ENCODE measurements at regions not wholly inside any gene's neighbourhood (a gene's known extent, or its start where the extent isn't known, plus 50 kb on each side); places are given as distances from the start of the nearest gene placed in this dataset.

DNA sequence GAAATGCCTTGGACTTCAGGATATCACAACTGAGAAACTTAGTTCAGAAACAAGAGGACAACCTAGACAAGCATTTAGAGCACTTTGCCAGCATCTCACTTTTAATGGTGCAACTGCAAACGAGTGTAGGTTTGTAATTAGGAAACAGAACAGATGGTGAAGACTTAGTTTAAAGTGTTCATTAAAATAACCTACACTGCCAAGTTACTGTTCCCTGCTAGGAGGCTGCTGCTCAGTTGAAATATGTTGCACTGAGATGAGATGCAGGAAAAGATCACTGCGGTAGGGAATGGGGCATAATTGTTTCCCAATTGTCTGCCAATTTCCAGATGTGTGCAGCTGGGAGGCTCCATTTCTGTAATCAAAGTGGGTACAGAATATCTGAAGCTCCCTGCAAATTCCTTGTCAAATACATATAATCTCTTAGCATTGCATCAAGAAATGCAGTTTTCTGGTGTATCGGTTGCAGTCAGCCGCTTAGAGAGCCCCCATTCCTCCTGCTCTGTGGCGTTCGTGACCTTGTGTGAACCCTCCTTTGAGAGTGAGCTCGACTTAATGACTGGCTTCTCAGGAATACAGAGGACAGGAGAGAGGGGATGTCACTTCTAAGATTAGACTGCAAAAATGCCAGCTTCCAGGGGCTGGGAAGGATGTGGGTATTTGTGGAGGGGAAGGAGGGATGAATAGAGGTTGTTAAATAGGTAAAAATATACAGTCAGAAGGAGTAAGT, 448.9 kb downstream of the MED10 start:
- DNase-seq, result no peak

DNA sequence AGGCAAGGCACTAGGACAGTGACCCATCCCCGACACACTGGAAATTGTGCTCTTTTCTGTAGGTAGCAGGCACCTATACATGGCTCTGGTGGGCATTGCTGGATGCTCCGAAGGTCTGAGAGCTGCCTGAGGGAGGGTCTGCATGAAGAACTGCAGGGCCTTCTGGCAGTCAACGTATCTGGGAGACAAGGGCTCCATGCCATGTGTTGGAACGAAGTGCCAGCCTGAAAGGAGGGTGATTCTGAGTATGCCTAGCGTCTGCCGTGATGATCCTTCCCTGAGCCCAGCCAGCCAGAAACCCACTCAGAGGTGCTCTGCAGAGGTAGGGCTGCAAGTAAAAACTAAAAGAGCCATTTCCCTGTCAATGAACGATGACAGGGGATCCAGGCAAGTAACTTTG, 453.2 kb downstream of the MED10 start:
- no peak for DNase-seq

DNA sequence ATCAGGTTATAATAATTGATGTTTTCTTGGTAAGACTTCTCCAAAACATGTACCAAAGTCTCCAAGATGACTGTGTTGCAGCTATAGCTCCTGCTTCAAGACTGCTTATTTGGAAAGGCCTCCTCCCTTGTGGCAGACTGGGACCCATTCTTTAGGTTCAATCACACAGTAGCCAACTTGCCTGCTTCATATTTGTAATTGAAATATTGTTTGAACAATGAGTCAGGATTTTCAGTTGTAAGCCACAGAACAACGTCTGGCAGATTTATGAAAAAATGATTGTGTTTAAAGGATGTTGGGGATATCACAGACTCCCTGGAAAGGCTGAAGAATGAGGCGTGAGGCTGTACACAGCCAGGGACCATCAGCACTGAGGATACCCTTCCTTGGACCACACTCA, 458.9 kb downstream of the MED10 start:
- no peak for DNase-seq

DNA sequence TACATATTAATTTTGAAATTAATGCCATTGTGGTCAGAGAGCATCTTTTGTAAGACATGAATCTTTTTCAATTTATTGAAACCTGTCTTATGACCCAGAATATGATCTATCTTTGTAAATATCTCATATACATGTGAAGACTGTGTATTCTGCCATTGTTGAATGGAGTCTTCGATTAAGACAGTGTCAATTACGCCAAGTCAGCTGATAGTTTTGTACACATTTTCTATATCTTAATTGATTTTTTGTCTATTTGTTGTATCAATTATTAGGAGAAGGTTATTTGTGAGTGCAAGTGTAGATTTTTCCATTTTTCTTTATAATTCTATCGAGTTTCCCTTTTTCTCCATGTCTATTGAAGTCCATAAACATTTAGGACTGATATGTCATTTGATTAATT, 471.6 kb downstream of the MED10 start:
- DNase-seq, result no peak

DNA sequence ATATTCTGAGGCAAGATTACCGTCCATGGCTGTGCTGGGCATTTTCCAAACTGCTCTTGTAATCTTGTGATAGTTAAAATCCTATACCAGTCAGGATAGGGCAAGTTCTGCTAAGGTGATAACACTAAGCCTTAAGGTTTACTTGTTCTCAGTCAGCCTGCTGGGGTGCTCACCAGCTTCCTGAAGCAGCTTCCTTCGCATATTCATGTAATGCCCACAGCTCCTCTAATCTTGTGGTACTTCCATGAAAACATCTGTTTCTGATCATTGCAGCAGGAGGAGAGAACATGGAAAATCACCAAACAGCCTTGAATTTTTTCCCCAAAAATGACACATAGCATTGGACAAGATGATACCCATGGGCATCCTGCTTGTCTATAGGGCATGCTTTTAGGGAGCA, 473.2 kb downstream of the MED10 start:
- DNase-seq, result no peak

DNA sequence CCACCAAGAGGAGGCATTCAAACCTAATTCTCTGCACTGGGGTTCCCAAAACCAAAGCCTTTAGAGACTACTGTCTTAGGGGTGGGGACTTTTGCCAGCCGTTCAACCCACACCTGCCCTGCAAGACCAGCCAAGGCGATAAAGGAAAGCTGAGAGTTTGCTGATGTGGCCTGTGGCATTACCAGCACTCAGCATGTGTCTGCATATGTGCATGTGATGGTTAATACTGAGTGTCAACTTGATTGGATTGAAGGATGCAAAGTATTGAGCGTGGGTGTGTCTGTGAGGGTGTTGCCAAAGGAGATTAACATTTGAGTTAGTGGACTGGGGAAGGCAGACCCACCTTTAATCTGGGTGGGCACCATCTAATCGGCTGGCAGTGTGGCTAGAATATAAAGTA, 474.2 kb downstream of the MED10 start:
- no peak for DNase-seq

DNA sequence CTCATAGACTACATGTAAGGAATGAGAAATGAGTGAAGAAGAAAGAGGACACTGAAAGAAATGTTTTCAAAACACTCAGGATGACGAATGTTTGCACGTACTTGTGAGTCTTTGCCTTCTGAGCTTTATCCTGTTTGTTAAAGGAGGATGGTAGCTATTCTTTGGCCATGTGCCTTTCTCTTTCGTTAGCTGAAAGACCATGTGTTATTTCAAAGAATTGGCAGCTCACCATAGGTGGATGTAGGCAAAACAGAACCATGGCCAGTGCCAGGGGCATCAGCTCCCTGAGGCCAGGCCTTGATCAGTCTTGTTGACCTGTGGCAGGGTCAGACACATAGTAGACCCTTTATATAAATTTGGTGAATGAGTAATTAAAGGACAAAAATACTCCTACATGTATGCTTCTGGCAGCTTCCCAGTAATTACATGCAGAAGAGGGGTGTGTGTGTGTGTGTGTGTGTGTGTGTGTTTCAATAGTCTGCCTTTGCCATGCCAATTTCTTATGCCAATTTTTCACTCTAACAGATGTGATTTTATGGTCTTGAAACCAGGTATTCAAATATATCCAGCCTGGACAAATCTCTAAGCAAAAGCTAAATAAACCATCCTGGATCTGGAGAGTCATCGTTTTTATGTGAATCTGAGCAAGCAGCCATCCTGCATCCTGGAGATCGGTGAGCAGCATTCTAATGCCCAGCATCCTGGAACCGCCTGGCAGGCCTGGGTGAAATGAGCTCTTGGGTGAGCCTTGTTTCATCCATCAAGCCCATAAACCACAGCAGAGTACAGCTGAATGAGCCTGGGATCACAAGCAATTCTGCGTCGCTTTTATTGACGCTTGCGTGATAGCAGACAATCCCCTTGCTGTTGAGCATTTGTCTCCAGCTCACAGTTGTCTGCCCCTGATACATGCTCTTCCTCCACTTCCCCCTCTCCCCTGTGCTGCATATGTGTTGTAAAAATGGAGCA, 475.4 kb downstream of the MED10 start:
- DNase-seq, result no peak

DNA sequence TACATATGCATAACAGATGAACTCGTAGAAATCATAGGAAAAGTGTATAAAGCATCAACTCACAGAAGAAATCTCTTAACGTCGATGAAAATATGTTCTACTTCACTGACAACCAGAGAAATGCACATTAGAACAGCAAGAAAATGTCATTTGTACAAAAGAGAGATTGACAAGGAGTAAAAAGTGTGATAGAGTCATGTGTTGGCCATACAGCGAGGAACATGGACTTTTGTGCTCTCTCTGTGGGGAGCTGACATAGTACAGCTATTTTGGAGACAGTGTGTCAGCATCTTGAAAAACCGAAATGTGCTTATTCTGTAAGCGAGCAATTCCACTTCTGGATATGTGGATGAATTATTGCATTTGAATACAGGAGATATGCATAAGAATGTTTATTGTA, 477.9 kb downstream of the ICE1 start:
- DNase-seq, result no peak

DNA sequence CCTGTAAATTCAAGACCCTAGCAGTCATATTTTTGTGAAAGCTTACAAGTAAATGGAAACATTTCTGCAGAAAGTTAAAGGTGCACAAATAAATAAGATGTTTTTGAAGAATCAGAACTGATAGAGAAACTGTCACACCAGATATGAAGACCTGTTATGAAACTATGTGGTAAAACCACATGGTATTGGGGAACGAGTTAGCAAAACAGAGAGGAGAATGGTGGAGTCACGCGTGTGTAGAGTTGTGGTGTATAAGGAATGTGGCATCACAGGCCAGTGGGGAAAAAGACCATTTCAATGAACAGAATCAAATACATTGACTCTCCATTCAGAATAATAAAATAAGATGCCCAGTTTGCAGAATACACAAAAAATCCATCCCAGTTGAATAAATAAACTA, 477.2 kb downstream of the ICE1 start:
- no peak for DNase-seq

DNA sequence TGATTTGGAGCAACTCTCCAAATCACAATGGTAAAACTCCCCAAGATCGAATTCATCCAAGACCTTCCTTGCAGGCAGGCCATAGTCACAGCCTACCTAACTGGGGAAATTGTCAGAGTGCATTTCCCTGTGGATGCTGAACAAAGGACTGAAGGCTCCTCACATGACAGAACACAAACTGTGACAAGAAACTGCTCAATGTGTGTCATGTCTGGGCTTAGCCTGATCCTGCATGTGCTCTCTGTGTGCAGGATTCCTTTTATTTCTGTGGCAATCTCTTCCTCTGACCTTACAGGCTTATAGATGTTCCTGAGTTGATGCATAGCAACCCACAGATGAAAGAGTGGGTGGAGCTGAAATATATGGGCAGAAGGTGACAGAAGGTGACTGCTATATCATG, 465.8 kb downstream of the ICE1 start:
- no peak for DNase-seq

DNA sequence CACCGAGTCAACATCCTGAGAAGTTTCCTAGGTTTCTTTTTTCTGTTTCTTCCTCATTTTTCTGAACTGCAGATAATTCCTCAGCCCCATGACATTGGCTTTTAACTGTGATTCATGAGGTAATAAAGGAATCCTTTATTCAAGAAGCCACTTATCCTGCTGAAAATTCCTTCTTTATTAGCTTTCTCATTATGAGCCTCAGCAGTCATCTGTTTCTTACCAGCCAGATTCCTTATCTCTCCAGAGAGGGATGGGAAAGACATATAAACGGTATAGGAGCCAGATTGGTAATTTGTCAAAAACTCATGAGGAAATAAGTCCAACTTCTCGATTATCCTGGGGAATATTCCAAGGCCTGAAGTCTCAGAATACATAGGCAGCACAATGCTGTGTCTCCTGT, 465.4 kb downstream of the ICE1 start:
- no peak for DNase-seq

DNA sequence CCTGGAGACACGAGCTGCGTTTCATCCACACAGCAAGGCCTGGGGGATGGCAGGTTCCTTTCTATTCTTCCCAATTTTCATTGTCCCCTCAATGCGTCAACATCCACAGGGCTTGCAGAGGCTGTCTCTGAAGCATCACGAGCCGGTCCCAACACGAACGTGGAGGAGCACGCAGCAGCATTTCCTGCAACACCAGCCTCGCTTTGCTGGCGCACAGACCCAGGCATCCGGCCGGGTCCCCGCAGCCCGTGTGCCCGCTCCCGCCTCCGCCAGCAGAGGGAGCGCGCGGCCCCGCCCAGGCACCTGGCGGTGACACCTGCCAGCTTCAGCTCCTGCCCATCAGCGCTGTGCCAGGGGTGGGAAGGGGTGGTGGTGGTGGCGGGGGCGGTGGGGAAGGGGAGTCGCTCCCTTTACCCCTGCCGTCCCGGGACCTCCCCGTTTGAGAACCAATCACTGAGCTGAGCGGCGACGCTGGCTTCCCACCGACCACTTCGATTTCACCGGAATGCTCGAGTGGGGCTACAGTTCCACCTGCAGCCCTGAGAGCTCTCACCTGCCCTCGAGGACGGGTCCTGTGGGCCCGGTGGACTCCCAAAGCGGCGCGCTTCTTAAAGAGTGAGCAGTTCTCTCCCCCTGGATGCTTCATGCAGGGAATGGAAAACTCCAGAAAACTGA, 464.5 kb downstream of the ICE1 start:
- DNase-seq, result peak; percentile 10

DNA sequence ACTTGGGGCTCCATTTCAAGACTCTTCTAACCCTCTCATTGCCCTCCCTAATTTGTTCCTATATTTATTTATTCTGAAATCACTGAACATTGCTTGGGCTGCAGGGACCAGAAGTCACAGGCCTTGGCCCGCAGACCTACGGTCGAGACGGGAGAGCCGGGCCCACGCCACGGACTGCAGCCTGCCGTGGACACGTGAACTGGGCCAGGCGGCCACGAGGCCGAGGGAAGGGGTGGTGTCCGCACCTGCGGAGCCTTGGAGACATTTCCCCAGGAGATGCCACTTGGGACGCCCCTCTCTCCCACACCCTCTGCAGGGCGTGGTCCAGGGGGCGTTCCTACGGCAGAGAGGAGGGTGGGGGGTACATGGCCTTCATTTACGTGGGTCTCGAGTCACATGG, 463.9 kb downstream of the ICE1 start:
- no peak for DNase-seq

DNA sequence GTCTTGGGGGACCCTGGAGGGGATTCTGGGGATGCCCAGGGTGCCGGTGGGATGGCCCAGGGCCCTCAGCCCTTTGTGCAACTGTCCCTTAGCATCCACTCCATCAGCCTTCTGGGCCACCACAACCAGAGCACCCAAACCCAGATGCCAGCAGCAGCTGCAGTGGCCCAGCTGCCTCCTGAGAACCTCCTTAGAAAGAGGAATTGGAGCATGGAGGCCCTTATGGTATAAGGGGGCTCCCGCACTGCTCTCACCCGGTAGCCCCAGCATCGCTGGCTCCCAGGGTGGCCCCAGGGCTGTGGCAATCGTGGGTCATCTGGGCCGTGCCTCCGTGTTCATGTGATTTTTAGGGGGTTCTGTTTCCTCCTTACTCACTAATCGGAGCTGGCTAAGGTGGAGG, 463.3 kb downstream of the ICE1 start:
- no peak for DNase-seq

DNA sequence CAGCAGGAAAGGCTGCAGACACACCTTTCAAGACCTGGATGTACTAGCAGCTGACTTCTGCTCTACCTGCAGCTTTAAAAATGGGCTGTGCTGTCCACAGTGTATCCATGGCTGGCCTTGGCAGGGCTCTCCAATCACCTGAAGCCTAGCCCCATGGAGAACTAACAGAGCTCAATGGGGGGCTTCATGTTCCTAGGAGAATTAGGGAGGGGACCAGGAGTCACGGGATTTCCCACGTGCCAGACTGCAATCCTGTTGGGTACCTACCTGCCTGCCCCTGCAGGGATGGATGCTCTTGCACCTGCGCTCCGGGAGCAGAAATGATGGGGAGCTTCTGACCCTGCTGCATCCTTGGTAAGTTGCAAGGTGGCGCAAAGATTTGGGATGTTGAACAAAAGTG, 462.1 kb downstream of the ICE1 start:
- DNase-seq, result no peak

DNA sequence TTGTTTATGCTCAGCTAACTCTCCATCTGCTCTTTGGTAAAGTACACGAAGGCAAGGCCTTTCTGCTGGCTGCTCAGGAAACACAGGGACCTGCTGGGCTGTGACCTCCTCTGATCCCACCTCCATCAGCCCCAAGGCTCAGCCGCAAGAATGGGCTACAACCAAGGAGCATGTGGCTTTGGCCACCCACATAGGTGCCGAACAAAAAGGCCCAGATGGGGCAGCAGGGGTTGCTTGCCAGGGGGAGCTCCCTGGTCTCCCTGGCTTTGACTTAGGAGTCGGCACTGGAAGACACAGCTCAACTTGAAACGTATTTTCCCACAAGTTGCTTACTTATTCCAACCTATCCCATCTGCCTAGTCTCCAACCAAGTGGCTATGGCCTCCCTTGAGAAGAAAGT, 461.1 kb downstream of the ICE1 start:
- DNase-seq, result no peak

DNA sequence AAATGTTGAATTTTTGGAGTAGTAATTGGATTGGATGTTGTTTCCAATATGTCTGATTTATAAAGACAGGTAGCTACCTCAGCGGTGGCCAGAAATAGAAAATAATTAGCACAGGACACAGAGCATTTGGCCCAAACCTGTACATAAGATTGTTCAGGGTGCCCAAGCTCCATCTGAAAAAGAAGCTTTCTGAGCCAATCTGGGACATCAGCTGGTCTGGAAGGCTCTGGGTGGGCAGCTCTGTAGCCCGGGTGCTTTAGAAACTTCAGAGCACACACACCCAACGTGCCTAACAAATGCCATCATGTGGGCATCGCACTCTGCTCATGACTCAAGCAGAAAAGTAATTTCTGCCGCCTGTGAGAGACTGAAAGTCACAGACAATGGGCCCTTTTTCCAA, 460.7 kb downstream of the ICE1 start:
- no peak for DNase-seq

DNA sequence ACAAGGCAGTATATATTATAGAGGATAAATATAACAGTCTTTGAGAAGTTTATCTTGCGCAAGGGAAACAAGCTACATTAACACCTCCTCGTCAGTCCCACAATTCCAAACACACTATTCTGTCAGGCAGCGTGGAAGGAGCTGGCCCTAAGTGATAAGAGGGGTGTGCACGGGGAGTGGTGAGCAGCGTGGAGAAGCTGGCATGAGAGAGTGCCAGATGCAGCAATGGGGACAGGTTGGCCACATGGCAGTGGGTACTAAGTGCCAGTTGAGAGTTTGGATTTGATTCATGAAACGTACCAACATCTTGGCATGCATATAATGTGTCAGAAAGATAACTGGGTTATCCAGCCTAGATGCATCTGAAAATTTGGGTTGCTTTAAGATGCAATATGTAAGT, 460.2 kb downstream of the ICE1 start:
- DNase-seq, result no peak

DNA sequence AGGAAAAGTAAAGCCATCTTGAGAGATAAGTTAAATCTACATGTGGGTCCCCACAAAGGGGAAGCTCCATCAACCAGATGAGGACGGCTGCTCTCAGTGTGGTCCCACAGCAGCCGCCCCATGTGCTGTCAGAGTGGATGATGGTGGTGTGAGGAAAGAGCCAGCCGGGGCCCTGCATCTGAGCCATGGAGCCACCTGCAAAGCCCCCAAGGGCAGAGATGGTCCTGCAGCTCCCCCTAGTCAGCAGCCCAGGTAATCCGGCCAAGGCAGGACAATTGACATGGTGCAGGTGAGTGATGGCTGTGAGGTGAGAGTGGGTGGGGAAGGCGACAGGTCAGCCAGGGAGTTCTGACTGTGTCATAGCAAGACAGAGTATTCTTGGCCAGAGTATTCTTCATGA, 458.8 kb downstream of the ICE1 start:
- DNase-seq, result no peak

DNA sequence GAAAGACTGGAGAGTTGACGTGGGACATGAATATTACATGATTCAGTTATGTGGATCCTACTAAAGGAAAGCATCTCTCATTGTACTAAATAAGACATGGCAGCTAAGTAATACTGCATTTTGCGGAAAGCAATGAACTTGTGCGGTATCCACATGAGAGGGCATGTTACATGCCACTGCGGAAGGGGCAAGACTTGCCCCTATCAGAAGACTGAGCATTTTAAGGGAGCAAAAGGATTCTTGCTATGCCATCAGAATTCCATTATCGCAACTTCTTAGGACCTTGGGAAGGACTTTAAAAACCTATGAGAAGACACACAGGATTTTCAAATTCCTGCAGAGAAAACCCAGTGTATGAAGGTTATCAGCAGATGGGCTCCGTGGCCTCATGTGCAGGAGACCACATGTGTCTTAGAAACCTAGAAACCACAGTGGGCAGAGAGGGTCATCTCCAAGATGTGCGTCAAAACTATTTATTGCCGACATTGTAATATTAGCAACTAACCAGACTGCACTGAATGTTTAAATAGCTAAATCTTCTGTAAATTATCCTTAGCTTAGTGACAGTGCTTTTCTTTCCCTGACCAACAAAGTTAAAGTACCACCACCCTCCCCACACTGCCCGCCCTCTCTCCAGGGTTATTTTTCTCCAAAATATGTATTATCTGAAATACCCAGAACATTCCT, 457.7 kb downstream of the ICE1 start:
- DNase-seq, result no peak

DNA sequence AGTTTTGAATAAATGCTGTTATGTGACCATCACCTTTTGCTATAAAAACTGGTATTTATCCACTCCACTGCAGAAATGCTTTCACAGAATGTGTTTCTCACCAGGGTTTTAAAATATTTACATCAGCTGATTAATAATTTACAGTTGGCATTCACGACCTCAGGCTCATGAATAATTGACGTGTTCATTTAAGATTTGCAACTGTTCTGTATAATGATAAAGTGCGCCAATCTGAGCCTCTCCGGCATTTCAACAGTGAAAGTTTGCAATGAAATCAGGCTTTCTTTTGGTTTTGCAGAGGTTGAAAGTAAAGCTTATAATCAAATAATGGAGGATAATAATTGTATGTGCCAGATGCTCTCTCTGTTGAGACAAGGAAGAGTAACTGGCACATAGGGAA, 434.9 kb downstream of the ICE1 start:
- DNase-seq, result no peak

DNA sequence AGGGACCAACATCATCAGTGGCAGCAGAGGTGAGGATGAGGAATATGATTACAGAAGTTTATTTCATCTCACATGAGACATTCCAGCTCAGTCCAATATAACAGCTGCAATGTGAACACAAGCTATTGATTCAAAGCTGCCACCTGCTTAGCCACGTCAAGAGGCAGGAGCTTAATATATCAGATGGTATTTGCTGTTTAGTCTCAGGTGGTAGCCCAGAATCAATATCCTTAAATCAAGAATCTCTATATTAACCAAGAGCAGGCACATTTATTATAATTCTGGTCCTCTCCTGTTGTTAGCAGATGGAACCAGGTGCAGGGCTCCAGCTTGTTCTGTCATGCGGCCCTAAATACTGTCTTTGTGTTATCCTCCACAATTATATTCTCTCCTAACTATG, 431.6 kb downstream of the ICE1 start:
- DNase-seq, result no peak

DNA sequence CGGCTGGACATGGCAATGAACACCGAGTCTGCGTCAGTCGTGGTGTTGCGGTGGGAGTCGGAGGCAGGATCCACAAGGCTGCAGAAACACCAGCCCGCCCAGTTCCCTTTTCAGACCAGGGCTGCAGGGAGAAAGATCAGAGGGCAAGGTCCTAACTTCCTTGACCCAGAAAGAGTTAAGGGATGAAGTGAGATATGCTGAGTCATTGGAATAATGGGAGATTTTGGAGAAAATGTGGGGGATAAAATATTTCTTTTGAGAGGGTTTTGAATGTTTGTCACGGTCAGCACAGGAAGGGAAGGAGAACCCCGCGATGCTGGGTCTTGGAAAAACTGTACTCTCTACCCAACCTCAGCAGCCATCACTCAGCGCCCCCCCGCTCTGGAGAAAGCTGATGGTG, 416.0 kb downstream of the ICE1 start:
- no peak for DNase-seq

Measured in NCI-H2171 treated with DMSO at 0.1 percent for 48 hours (cell line).